Astrocyte (in vitro differentiated cells and primary cell): ENCODE measurements at regions not wholly inside any gene's neighbourhood (a gene's known extent, or its start where the extent isn't known, plus 50 kb on each side); places are given as distances from the start of the nearest gene placed in this dataset.

ENCODE experiments used
- DNase-seq: peaks from one replicate; pipeline ENCODE4 v3.0.0-alpha.2; 2010; ENCODE audit warnings: low read depth
- FAIRE-seq: peaks from 2 replicates; lab custom pipeline; 2011; peaks lifted over from hg19 to GRCh38; lab: Jason Lieb, UNC
- H2AFZ ChIP-seq: 2 replicates; pipeline ENCODE4 v1.6.0; 2012; ENCODE audit warnings: low read depth, low read length, inconsistent platforms
- H3K27ac ChIP-seq: 2 replicates; pipeline ENCODE4 v1.5.1; 2011; ENCODE audit warnings: low read depth, low read length, inconsistent platforms
- H3K27me3 ChIP-seq: 2 replicates; pipeline ENCODE4 v1.6.0; 2011; ENCODE audit warnings: low read length, inconsistent platforms; ENCODE audit not compliant: insufficient read depth
- H3K36me3 ChIP-seq: 2 replicates; pipeline ENCODE4 v1.5.1; 2011; ENCODE audit warnings: low read length, inconsistent platforms; ENCODE audit not compliant: insufficient read depth
- H3K4me1 ChIP-seq: 2 replicates; pipeline ENCODE4 v1.5.1; 2011; ENCODE audit warnings: low read length, inconsistent platforms; ENCODE audit not compliant: insufficient read depth
- H3K4me2 ChIP-seq: 2 replicates; pipeline ENCODE4 v1.6.0; 2012; ENCODE audit warnings: low read length, inconsistent platforms
- H3K4me3 ChIP-seq: 2 replicates; pipeline ENCODE4 v1.5.1; 2011; ENCODE audit warnings: low read depth, mild to moderate bottlenecking, low read length, inconsistent platforms; ENCODE audit not compliant: insufficient read depth
- H3K79me2 ChIP-seq: 2 replicates; pipeline ENCODE4 v1.6.0; 2012; ENCODE audit warnings: mild to moderate bottlenecking, low read length, inconsistent platforms; ENCODE audit not compliant: insufficient read depth
- H3K9ac ChIP-seq: 2 replicates; pipeline ENCODE4 v1.6.0; 2012; ENCODE audit warnings: mild to moderate bottlenecking, low read length, inconsistent platforms
- H3K9me3 ChIP-seq: 2 replicates; pipeline ENCODE4 v1.5.1; 2012; ENCODE audit warnings: low read depth, mild to moderate bottlenecking, low read length, inconsistent platforms; ENCODE audit not compliant: insufficient read depth
- H4K20me1 ChIP-seq: 2 replicates; pipeline ENCODE4 v1.6.0; 2012; ENCODE audit warnings: low read length, inconsistent platforms; ENCODE audit not compliant: insufficient read depth
- H3K27ac Mint-ChIP-seq: one replicate; pipeline ENCODE4 v1.8.0; 2021; ENCODE audit warnings: mild to moderate bottlenecking, mixed read lengths; ENCODE audit not compliant: unreplicated experiment
- H3K27me3 Mint-ChIP-seq: one replicate; pipeline ENCODE4 v1.8.0; 2021; ENCODE audit warnings: low read depth, mixed read lengths; ENCODE audit not compliant: unreplicated experiment
- H3K36me3 Mint-ChIP-seq: one replicate; pipeline ENCODE4 v1.8.0; 2021; ENCODE audit warnings: low read depth, mixed read lengths; ENCODE audit not compliant: unreplicated experiment
- H3K4me1 Mint-ChIP-seq: one replicate; pipeline ENCODE4 v1.8.0; 2021; ENCODE audit warnings: low read depth, mixed read lengths; ENCODE audit not compliant: unreplicated experiment
- H3K4me3 Mint-ChIP-seq: one replicate; pipeline ENCODE4 v1.8.0; 2021; ENCODE audit warnings: mild to moderate bottlenecking, moderate library complexity, mixed read lengths; ENCODE audit not compliant: unreplicated experiment
- H3K9me3 Mint-ChIP-seq: one replicate; pipeline ENCODE4 v1.8.0; 2021; ENCODE audit warnings: mild to moderate bottlenecking, mixed read lengths; ENCODE audit not compliant: unreplicated experiment
- EZH2 ChIP-seq: IDR thresholded peaks from 2 replicates; pipeline ENCODE4 v1.6.1; 2012; ENCODE audit warnings: mild to moderate bottlenecking, low read length, inconsistent platforms; ENCODE audit not compliant: insufficient read depth
- TF ChIP-seq, protein P1 (sequence below): IDR thresholded peaks from 2 replicates; pipeline ENCODE4 v1.5.1; 2011; ENCODE audit warnings: low read depth, mild to moderate bottlenecking, inconsistent platforms, low read length, moderate library complexity; ENCODE audit not compliant: insufficient read depth

DNA sequence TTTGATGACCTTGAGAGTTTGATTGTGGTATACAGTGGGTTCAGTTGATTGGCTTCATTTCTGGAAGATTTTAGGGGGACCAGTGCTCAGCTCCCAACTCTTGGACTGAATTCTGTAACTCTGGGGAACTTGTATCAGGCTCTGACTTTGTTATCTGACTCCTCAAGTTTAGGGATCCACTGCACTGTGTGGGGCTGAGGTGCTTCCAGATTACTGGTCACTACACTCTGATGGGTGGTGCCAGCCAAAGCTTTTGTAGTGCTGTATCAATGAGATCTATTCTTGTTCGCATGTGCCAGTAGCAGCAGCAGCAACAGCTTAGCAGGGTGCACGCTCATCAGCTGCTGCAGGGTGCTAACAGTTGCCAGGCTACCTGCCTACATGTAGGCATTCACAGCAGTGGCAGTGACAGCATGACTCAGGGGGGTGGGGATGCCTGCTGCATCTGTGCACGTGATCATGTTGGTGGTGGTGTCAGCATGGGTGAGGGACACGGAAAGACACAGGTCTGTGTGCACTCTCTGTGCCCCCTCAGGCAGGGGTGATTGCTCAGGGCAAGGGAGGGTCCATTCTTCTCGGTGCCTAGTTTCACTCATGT, 438.8 kb upstream of the SEMA6A start:
- H3K4me3 ChIP-seq: no peak overlapping the region
- Mint-ChIP-seq H3K4me3 (no peak overlapping the region), H3K9me3 (peaks cover 3% of the 10 kb centered on the region), H3K36me3 (no peaks in the 10 kb centered on the region), H3K4me1 (no peaks in the 10 kb centered on the region), H3K27ac (no peak overlapping the region), H3K27me3 (peaks cover 2% of the 10 kb centered on the region)
- no peak overlapping the region for H3K27ac ChIP-seq
- no peaks in the 10 kb centered on the region for H3K9me3 ChIP-seq
- no peaks in the 10 kb centered on the region for H3K79me2 ChIP-seq
- H3K4me2 ChIP-seq: no peak overlapping the region
- FAIRE-seq: no peak
- no peaks in the 10 kb centered on the region for H3K27me3 ChIP-seq
- no peak for DNase-seq
- no peaks in the 10 kb centered on the region for H3K36me3 ChIP-seq
- no peaks in the 10 kb centered on the region for H3K4me1 ChIP-seq
- no peak overlapping the region for H3K9ac ChIP-seq
- H4K20me1 ChIP-seq: no peaks in the 10 kb centered on the region
- TF ChIP-seq, protein P1, sequence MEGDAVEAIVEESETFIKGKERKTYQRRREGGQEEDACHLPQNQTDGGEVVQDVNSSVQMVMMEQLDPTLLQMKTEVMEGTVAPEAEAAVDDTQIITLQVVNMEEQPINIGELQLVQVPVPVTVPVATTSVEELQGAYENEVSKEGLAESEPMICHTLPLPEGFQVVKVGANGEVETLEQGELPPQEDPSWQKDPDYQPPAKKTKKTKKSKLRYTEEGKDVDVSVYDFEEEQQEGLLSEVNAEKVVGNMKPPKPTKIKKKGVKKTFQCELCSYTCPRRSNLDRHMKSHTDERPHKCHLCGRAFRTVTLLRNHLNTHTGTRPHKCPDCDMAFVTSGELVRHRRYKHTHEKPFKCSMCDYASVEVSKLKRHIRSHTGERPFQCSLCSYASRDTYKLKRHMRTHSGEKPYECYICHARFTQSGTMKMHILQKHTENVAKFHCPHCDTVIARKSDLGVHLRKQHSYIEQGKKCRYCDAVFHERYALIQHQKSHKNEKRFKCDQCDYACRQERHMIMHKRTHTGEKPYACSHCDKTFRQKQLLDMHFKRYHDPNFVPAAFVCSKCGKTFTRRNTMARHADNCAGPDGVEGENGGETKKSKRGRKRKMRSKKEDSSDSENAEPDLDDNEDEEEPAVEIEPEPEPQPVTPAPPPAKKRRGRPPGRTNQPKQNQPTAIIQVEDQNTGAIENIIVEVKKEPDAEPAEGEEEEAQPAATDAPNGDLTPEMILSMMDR: no peak
- TF ChIP-seq EZH2: no peak
- no peak overlapping the region for H2AFZ ChIP-seq

DNA sequence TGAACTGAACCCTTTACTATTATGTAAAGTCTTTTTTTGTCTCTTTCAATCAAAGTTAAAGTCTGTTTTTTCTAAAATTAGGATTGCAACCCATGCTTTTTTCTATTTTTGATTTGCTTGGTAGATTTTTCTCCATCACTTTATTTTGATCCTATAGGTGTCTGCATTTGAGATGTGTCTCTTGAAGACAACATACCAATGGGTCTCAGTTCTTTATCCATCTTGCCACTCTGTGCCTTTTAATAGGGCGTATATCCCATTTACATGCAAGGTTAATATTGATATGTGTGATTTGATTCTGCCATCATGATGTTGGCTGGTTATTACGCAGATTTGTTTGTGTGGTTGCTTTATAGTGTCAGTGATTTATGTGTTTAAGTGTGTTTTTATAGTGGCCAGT, 436.0 kb upstream of the SEMA6A start:
- no peak overlapping the region for H2AFZ ChIP-seq
- Mint-ChIP-seq H3K27me3 (peaks cover 2% of the 10 kb centered on the region), H3K36me3 (no peaks in the 10 kb centered on the region), H3K9me3 (peaks cover 3% of the 10 kb centered on the region), H3K4me1 (no peaks in the 10 kb centered on the region), H3K27ac (no peak overlapping the region), H3K4me3 (no peak overlapping the region)
- no peak overlapping the region for H3K4me3 ChIP-seq
- no peaks in the 10 kb centered on the region for H3K9me3 ChIP-seq
- H3K36me3 ChIP-seq: no peaks in the 10 kb centered on the region
- H4K20me1 ChIP-seq: no peaks in the 10 kb centered on the region
- no peaks in the 10 kb centered on the region for H3K4me1 ChIP-seq
- no peak overlapping the region for H3K9ac ChIP-seq
- no peak overlapping the region for H3K4me2 ChIP-seq
- FAIRE-seq (no peak), DNase-seq (no peak)
- H3K79me2 ChIP-seq: no peaks in the 10 kb centered on the region
- H3K27me3 ChIP-seq: no peaks in the 10 kb centered on the region
- no peak overlapping the region for H3K27ac ChIP-seq
- TF ChIP-seq, protein P1: no peak
- TF ChIP-seq EZH2: no peak

DNA sequence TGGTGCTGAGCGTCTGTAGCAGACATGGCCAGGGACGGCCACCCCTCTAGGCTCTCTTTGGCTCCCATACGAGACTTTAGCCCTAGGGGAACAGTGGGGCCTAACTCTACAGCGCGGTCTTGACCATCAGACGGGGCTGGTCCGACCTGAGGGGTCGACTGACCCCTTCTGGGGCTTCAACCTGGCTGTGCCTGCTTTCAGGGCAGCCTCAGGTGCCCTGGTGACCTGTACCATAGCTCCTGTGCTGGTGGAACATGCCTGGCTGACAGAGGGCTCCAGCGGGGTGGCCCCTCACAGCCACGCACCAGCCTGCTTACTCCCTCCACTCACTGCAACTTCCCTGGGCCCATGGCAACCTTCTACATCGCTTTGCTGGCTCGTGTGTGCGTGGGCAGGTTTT, 423.4 kb upstream of the SEMA6A start:
- no peak for DNase-seq
- H3K9me3 ChIP-seq: no peaks in the 10 kb centered on the region
- no peak overlapping the region for H3K27ac ChIP-seq
- no peak overlapping the region for H3K4me3 ChIP-seq
- Mint-ChIP-seq H3K27ac (no peak overlapping the region), H3K27me3 (no peaks in the 10 kb centered on the region), H3K4me3 (no peak overlapping the region), H3K36me3 (no peaks in the 10 kb centered on the region), H3K9me3 (no peaks in the 10 kb centered on the region), H3K4me1 (no peaks in the 10 kb centered on the region)
- TF ChIP-seq, protein P1: no peak
- TF ChIP-seq EZH2: no peak
- H3K36me3 ChIP-seq: no peaks in the 10 kb centered on the region
- no peaks in the 10 kb centered on the region for H3K27me3 ChIP-seq
- no peak overlapping the region for H2AFZ ChIP-seq
- no peaks in the 10 kb centered on the region for H3K79me2 ChIP-seq
- H3K4me1 ChIP-seq: no peaks in the 10 kb centered on the region
- no peak overlapping the region for H3K4me2 ChIP-seq
- no peak overlapping the region for H3K9ac ChIP-seq
- FAIRE-seq: no peak
- no peaks in the 10 kb centered on the region for H4K20me1 ChIP-seq
